HEK293T (cell line): ENCODE measurements at regions not wholly inside any gene's neighbourhood (a gene's known extent, or its start where the extent isn't known, plus 50 kb on each side); places are given as distances from the start of the nearest gene placed in this dataset.

Experiments
- CTCF ChIA-PET: fragments of 350-600 bp; formaldehyde crosslinking; extraction: SDS; loops from one replicate; lab custom pipeline; 2021; ENCODE audit warnings: antibody characterized with exemption, inconsistent platforms; lab: Yijun Ruan, JAX
- POLR2A ChIA-PET: fragments of 350-600 bp; formaldehyde crosslinking; extraction: SDS; loops from one replicate; lab custom pipeline; 2020; ENCODE audit warnings: antibody characterized with exemption, inconsistent platforms; lab: Yijun Ruan, JAX
- DNase-seq: peaks from one replicate; pipeline ENCODE4 v3.0.0; 2012; ENCODE audit warnings: mixed read lengths; ENCODE audit errors: extremely low spot score
- ARNT ChIP-seq: fragments of 450-650 bp; IDR thresholded peaks from 2 replicates; pipeline ENCODE4 v1.6.1; 2017; ENCODE audit warnings: mild to moderate bottlenecking
- BHLHE40 ChIP-seq: fragments of 450-650 bp; IDR thresholded peaks from 2 replicates; pipeline ENCODE4 v1.6.1; 2016; ENCODE audit warnings: mild to moderate bottlenecking, moderate library complexity, borderline replicate concordance
- CTBP1 ChIP-seq: fragments of 450-650 bp; IDR thresholded peaks from 2 replicates; pipeline ENCODE4 v1.6.1; 2016; ENCODE audit warnings: borderline replicate concordance
- ELF4 ChIP-seq: fragments of 450-650 bp; IDR thresholded peaks from 2 replicates; pipeline ENCODE4 v1.6.1; 2017; ENCODE audit warnings: antibody characterized with exemption
- FOXA1 ChIP-seq: fragments of 450-650 bp; IDR thresholded peaks from 2 replicates; pipeline ENCODE4 v1.6.1; 2016; ENCODE audit warnings: mild to moderate bottlenecking
- FOXK2 ChIP-seq: fragments of 450-650 bp; IDR thresholded peaks from 2 replicates; pipeline ENCODE4 v1.6.1; 2016; ENCODE audit warnings: mild to moderate bottlenecking
- FOXM1 ChIP-seq: fragments of 450-650 bp; IDR thresholded peaks from 2 replicates; pipeline ENCODE4 v1.6.1; 2017; ENCODE audit warnings: mild to moderate bottlenecking, borderline replicate concordance
- HDGF ChIP-seq: fragments of 450-650 bp; IDR thresholded peaks from 2 replicates; pipeline ENCODE4 v1.6.1; 2017; ENCODE audit warnings: antibody characterized with exemption, borderline replicate concordance
- L3MBTL2 ChIP-seq: fragments of 450-650 bp; conservative IDR thresholded peaks from 2 replicates; pipeline ENCODE4 v1.6.1; 2016; ENCODE audit warnings: mild to moderate bottlenecking
- LEF1 ChIP-seq: fragments of 450-650 bp; IDR thresholded peaks from 2 replicates; pipeline ENCODE4 v1.6.1; 2017; ENCODE audit warnings: mild to moderate bottlenecking, borderline replicate concordance
- NFRKB ChIP-seq: fragments of 450-650 bp; IDR thresholded peaks from 2 replicates; pipeline ENCODE4 v1.6.1; 2016; ENCODE audit warnings: mild to moderate bottlenecking, moderate library complexity
- PKNOX1 ChIP-seq: fragments of 450-650 bp; IDR thresholded peaks from 2 replicates; pipeline ENCODE4 v1.6.1; 2016
- SP1 ChIP-seq: fragments of 450-650 bp; IDR thresholded peaks from 2 replicates; pipeline ENCODE4 v1.6.1; 2017
- SUZ12 ChIP-seq: fragments of 450-650 bp; IDR thresholded peaks from 2 replicates; pipeline ENCODE4 v1.6.1; 2016; ENCODE audit warnings: mild to moderate bottlenecking
- TARDBP ChIP-seq: fragments of 450-650 bp; IDR thresholded peaks from 2 replicates; pipeline ENCODE4 v1.6.1; 2016
- ZNF384 ChIP-seq: fragments of 450-650 bp; IDR thresholded peaks from 2 replicates; pipeline ENCODE4 v1.6.1; 2016

DNA sequence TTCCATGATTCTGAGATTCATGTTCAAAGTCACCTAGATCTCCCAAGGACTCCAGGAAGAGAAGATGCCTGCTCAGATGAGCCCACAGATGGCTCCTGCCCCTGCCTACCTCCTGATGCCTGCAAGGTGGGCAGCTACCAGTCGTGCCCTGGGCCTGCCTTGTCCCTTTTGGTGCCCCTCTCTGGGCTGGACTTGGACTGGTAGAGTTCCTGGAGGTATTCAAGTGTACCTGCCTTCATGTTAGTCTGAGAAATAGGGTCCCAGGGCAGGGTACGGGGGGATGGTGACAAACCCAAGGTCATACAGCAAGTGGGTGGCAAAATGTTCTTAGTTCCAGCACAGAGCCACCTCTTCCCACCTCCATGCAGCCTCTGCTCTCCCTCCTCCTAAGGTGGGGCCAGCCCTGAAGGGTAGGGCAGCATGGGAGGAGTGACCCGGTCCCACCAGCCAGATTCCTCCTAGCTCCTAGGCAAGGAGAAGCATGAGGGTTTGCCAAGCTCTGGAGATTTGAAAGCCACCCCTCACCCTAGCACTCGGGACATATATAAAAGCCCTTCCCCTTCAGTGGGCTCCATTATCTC is 80.8 kb upstream of the UNC5B start:
- CTCF ChIA-PET = no interaction called here
- DNase-seq = no peak
- TF ChIP-seq LEF1 (no peak), BHLHE40 (no peak), L3MBTL2 (no peak), PKNOX1 (no peak)
- POLR2A ChIA-PET = interaction anchor here (1.1 to 1.4 kb wide), 2 partner anchors 10 to 81 kb away, joined by 3 to 4 read pairs; no protein-coding TSS in a partner anchor

- DNase-seq = no peak
- POLR2A ChIA-PET = no interaction called here
- CTCF ChIA-PET = no interaction called here
- TF ChIP-seq CTBP1 (no peak), PKNOX1 (no peak), ZNF384 (no peak), NFRKB (no peak), FOXK2 (no peak), ELF4 (no peak), FOXM1 (no peak), SUZ12 (no peak)
These were observed 80.0 kb upstream of the UNC5B start for GRCh38 chr10:71132321-71132810.

GRCh38 chr10:71133710-71134686 is 78.4 kb upstream of the UNC5B start:
- ChIA-PET POLR2A (no interaction called here), CTCF (interaction anchor here (0.6 kb wide), 1 partner anchor 305 kb away, joined by 4 read pairs; no protein-coding TSS in a partner anchor)
- DNase-seq = no peak
- TF ChIP-seq HDGF (no peak), SP1 (no peak), CTBP1 (no peak), SUZ12 (no peak), BHLHE40 (no peak), FOXK2 (no peak), LEF1 (no peak), L3MBTL2 (no peak), FOXM1 (no peak), ARNT (no peak), ELF4 (no peak), TARDBP (no peak), ZNF384 (no peak)

DNA sequence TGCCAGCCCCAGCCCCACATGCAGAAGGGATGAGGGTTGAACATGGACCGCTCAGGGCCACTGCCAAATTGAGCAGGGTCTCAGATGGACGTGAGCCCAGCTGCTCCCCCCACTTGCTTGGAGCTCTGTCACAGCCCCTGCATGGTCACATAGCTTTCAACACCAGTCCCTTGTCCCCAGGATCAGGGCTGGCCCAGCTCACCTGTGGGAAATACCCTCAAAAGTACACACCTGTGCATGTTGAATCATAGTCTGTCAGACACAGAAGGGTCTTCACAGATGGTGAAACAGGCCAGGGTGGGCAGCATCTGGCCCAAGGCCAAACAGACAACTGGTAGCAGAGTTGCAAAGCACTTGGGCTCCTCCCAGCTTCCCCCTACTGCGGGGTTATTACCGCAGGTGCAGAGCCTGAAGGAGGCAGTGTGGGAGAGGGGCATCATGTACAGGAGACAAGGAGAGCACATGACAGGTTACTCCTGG is 77.6 kb upstream of the UNC5B start:
- no peak for DNase-seq
- ChIA-PET POLR2A (no interaction called here), CTCF (no interaction called here)
- TF ChIP-seq TARDBP (no peak), SUZ12 (no peak), FOXM1 (no peak)

DNA sequence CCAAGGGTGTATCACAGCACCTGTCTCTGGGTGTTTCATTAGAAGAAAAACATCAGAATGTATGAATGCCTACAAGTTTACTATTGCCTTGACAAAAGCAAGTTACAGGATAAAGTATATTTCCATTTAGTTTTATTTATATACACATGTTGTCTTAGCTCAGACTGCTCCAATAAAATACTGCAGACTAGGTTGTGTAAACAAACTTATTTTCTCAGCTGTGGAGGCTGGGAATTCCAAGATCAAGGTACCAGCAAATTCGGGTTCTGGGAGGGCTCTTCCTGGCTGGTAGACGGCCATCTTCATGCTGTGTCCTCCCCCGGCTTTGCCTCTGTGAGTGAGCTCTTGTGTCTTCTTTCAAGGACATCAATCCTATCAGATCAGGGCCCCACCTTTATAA is 77.1 kb upstream of the UNC5B start:
- CTCF ChIA-PET = no interaction called here
- POLR2A ChIA-PET = no interaction called here
- no peak for TF ChIP-seq LEF1
- TF ChIP-seq CTBP1 = no peak
- no peak for TF ChIP-seq L3MBTL2
- DNase-seq = no peak

DNA sequence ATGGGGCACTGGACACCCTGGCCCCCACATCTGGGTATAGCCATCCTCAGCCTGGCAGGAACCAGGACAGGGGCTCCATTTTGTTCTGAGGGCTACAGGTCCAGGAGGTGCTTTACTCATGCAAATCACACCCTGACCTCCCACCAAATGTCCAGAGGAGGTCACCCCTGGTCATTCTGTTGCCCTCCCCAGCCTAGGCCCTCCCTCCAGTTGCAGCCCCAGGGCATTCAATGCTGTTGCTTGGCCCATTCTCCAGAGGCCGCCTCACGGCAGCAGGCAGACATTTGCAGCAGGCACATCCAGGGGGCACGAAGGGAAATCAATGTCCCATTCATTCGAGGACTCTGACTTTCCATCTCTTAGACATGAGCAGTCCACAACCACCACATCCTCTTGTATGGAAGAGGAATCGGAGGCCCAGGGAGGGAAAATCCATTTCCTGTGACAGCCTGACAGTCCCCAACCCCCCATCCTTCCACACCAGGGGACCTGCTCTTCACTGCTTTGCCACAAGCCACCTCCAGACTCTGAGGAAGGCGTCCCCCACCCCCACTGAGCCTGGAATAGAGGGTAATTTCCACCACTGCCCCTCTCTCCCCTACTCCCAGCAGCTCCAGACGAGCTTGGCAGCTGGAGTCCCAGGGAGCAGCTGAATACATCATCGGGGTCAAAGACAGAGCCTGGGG is 76.2 kb upstream of the UNC5B start:
- POLR2A ChIA-PET = no interaction called here
- no peak for DNase-seq
- TF ChIP-seq PKNOX1 = no peak
- TF ChIP-seq TARDBP = no peak
- no peak for TF ChIP-seq CTBP1
- no peak for TF ChIP-seq SP1
- no peak for TF ChIP-seq HDGF
- TF ChIP-seq BHLHE40 = no peak
- no peak for TF ChIP-seq L3MBTL2
- no peak for TF ChIP-seq FOXM1
- no peak for TF ChIP-seq NFRKB
- no peak for TF ChIP-seq ELF4
- no peak for TF ChIP-seq FOXK2
- no peak for TF ChIP-seq ARNT
- no peak for TF ChIP-seq LEF1
- no peak for TF ChIP-seq FOXA1
- no peak for TF ChIP-seq SUZ12
- CTCF ChIA-PET = no interaction called here
